H9 (cell line): ENCODE measurements at regions not wholly inside any gene's neighbourhood (a gene's known extent, or its start where the extent isn't known, plus 50 kb on each side); places are given as distances from the start of the nearest gene placed in this dataset.

Source experiments
- DNase-seq: peaks from one replicate; pipeline ENCODE4 v3.0.0-alpha.2; 2017
- H2AFZ ChIP-seq: one replicate; pipeline ENCODE4 v1.6.1; 2013; ENCODE audit warnings: mild to moderate bottlenecking, low read length, control low read depth, moderate library complexity
- H2AK5ac ChIP-seq: 2 replicates; pipeline ENCODE4 v1.6.1; 2013; ENCODE audit warnings: low read length, control low read depth, mixed read lengths; ENCODE audit not compliant: insufficient read length
- H2BK120ac ChIP-seq: one replicate; pipeline ENCODE4 v1.6.1; 2013; ENCODE audit warnings: low read depth, mild to moderate bottlenecking, low read length, control low read depth, inconsistent platforms; ENCODE audit not compliant: poor library complexity, severe bottlenecking
- H2BK12ac ChIP-seq: 2 replicates; pipeline ENCODE4 v1.6.1; 2013; ENCODE audit warnings: low read length, control low read depth, mixed read lengths, low read depth; ENCODE audit not compliant: insufficient read length
- H2BK15ac ChIP-seq: 2 replicates; pipeline ENCODE4 v1.6.1; 2013; ENCODE audit warnings: low read depth, low read length, control low read depth
- H2BK20ac ChIP-seq: one replicate; pipeline ENCODE4 v1.6.1; 2013; ENCODE audit warnings: low read depth, mild to moderate bottlenecking, low read length, control low read depth, inconsistent platforms; ENCODE audit not compliant: poor library complexity, severe bottlenecking
- H2BK5ac ChIP-seq: 2 replicates; pipeline ENCODE4 v1.6.1; 2013; ENCODE audit warnings: low read length, control low read depth, mixed read lengths; ENCODE audit not compliant: insufficient read length
- H3K14ac ChIP-seq: 2 replicates; pipeline ENCODE4 v1.6.1; 2013; ENCODE audit warnings: low read length, control low read depth; ENCODE audit not compliant: insufficient read depth
- H3K18ac ChIP-seq: 2 replicates; pipeline ENCODE4 v1.6.1; 2013; ENCODE audit warnings: low read depth, mild to moderate bottlenecking, mixed read lengths, low read length, control low read depth; ENCODE audit not compliant: insufficient read length
- H3K23ac ChIP-seq: 2 replicates; pipeline ENCODE4 v1.6.1; 2013; ENCODE audit warnings: low read length, control low read depth, mixed read lengths, low read depth; ENCODE audit not compliant: insufficient read length
- H3K23me2 ChIP-seq: 2 replicates; pipeline ENCODE4 v1.6.1; 2013; ENCODE audit warnings: low read depth, mild to moderate bottlenecking, mixed read lengths, low read length, control low read depth; ENCODE audit not compliant: insufficient read length, poor library complexity, severe bottlenecking
- H3K27ac ChIP-seq: 2 replicates; pipeline ENCODE4 v1.5.1; 2013; ENCODE audit warnings: low read length, control low read depth, mixed read lengths, low read depth; ENCODE audit not compliant: insufficient read length
- H3K27me3 ChIP-seq: 2 replicates; pipeline ENCODE4 v1.6.1; 2013; ENCODE audit warnings: low read length, control low read depth, inconsistent platforms; ENCODE audit not compliant: insufficient read depth
- H3K4ac ChIP-seq: 2 replicates; pipeline ENCODE4 v1.6.1; 2013; ENCODE audit warnings: low read depth, mild to moderate bottlenecking, control low read depth, inconsistent platforms, low read length, moderate library complexity
- H3K4me1 ChIP-seq: 2 replicates; pipeline ENCODE4 v1.6.1; 2013; ENCODE audit warnings: low read length, control low read depth, inconsistent platforms; ENCODE audit not compliant: insufficient read depth
- H3K4me2 ChIP-seq: 2 replicates; pipeline ENCODE4 v1.6.1; 2013; ENCODE audit warnings: low read length, control low read depth, mixed read lengths; ENCODE audit not compliant: insufficient read length, insufficient read depth
- H3K56ac ChIP-seq: 2 replicates; pipeline ENCODE4 v1.6.1; 2013; ENCODE audit warnings: low read depth, mild to moderate bottlenecking, mixed read lengths, low read length, control low read depth; ENCODE audit not compliant: insufficient read length
- H3K79me1 ChIP-seq: 2 replicates; pipeline ENCODE4 v1.6.1; 2013; ENCODE audit warnings: low read depth, mild to moderate bottlenecking, moderate library complexity, low read length, control low read depth, inconsistent platforms; ENCODE audit not compliant: insufficient read depth, poor library complexity, severe bottlenecking
- H3K79me2 ChIP-seq: 2 replicates; pipeline ENCODE4 v1.6.1; 2013; ENCODE audit warnings: low read length, control low read depth, inconsistent platforms; ENCODE audit not compliant: insufficient read depth
- H3K9ac ChIP-seq: 2 replicates; pipeline ENCODE4 v1.6.1; 2013; ENCODE audit warnings: low read length, control low read depth, mixed read lengths; ENCODE audit not compliant: insufficient read length; ENCODE audit errors: extremely low read depth
- H3K9me3 ChIP-seq: one replicate; pipeline ENCODE4 v1.6.1; 2013; ENCODE audit warnings: low read depth, low read length, inconsistent platforms; ENCODE audit not compliant: control insufficient read depth
- H3T11ph ChIP-seq: one replicate; pipeline ENCODE4 v1.6.1; 2013; ENCODE audit warnings: mild to moderate bottlenecking, low read length, control low read depth, inconsistent platforms
- H4K20me1 ChIP-seq: one replicate; pipeline ENCODE4 v1.6.1; 2013; ENCODE audit not compliant: control insufficient read depth, insufficient read length, insufficient read depth
- H4K5ac ChIP-seq: 2 replicates; pipeline ENCODE4 v1.6.1; 2013; ENCODE audit warnings: low read depth, mild to moderate bottlenecking, mixed read lengths, low read length, control low read depth; ENCODE audit not compliant: insufficient read length
- H4K8ac ChIP-seq: replicated peaks from 2 replicates; pipeline ENCODE4 v1.6.1; 2013; ENCODE audit warnings: low read length, control low read depth, mixed read lengths, low read depth; ENCODE audit not compliant: insufficient read length
- H4K91ac ChIP-seq: 2 replicates; pipeline ENCODE4 v1.6.1; 2013; ENCODE audit warnings: low read depth, mild to moderate bottlenecking, moderate library complexity, mixed read lengths, low read length, control low read depth; ENCODE audit not compliant: insufficient read length
- H3K27ac Mint-ChIP-seq, 3 experiments: 2 replicates in 2 of 3; 3 replicates in 1 of 3; pipeline ENCODE4 v1.8.0; 2020 to 2021; ENCODE audit warnings: mixed read lengths in 3 of 3, mild to moderate bottlenecking in 1 of 3, moderate library complexity in 1 of 3
- H3K27me3 Mint-ChIP-seq: 2 replicates; pipeline ENCODE4 v1.8.0; 2021; ENCODE audit warnings: low read depth, mild to moderate bottlenecking, moderate library complexity, mixed read lengths
- H3K36me3 Mint-ChIP-seq, 3 experiments: 2 replicates in 2 of 3; 3 replicates in 1 of 3; pipeline ENCODE4 v1.8.0; 2020 to 2021; ENCODE audit warnings: low read depth in 3 of 3, mixed read lengths in 3 of 3; ENCODE audit not compliant: insufficient read depth in 1 of 3
- H3K4me1 Mint-ChIP-seq, 2 experiments: 2 replicates each; pipeline ENCODE4 v1.8.0; 2020; ENCODE audit warnings: mixed read lengths in 2 of 2
- H3K4me3 Mint-ChIP-seq, 2 experiments: 2 replicates in 1 of 2; 3 replicates in 1 of 2; pipeline ENCODE4 v1.8.0; 2020 to 2021; ENCODE audit warnings: mild to moderate bottlenecking in 2 of 2, mixed read lengths in 2 of 2, moderate library complexity in 1 of 2
- H3K9me3 Mint-ChIP-seq, 2 experiments: 2 replicates in 1 of 2; 3 replicates in 1 of 2; pipeline ENCODE4 v1.8.0; 2020; ENCODE audit warnings: mild to moderate bottlenecking in 2 of 2, mixed read lengths in 2 of 2, moderate library complexity in 1 of 2
- CTCF ChIP-seq: fragments of 200-600 bp; sonication (generic); conservative IDR thresholded peaks from 3 replicates; pipeline ENCODE4 v1.8.0; 2021; ENCODE audit warnings: antibody characterized with exemption, mild to moderate bottlenecking
- WGBS: extraction: QIAGEN DNeasy Blood & Tissue Kit; methylation state at CpG from one replicate; pipeline ENCODE4 v1.1.7; 2013; ENCODE audit warnings: missing lambda C conversion rate, low lambda C conversion rate, mixed read lengths; ENCODE audit not compliant: insufficient read length; ENCODE audit errors: extremely low coverage; 5-methylcytosine and 5-hydroxymethylcytosine counted together

- no peaks in the 10 kb centered on the region for H4K20me1 ChIP-seq
- H3K4me3 Mint-ChIP-seq: no peak overlapping the region
- no peak overlapping the region for H2BK15ac ChIP-seq
- peaks cover 5 to 13% (median 6%) of the 10 kb centered on the region in 3 experiments; a peak in 6 of 7 replicates for H3K36me3 Mint-ChIP-seq
- peaks cover 19 to 25% of the 10 kb centered on the region in 2 experiments for H3K4me1 Mint-ChIP-seq
- H3K79me1 ChIP-seq: no peaks in the 10 kb centered on the region
- H3K27me3 ChIP-seq: no peaks in the 10 kb centered on the region
- no peak overlapping the region for H3K27ac ChIP-seq
- no peak overlapping the region for H2AFZ ChIP-seq
- no peak overlapping the region for H3K18ac ChIP-seq
- H4K91ac ChIP-seq: no peak overlapping the region
- no peaks in the 10 kb centered on the region for H3K9me3 ChIP-seq
- no peak overlapping the region for H2BK120ac ChIP-seq
- H2BK12ac ChIP-seq: no peak overlapping the region
- no peak overlapping the region for H3K56ac ChIP-seq
- H4K8ac ChIP-seq: no peak overlapping the region
- no peak overlapping the region for H4K5ac ChIP-seq
- no peak overlapping the region for H2BK5ac ChIP-seq
- H3K14ac ChIP-seq: no peak overlapping the region
- H3K4me1 ChIP-seq: no peaks in the 10 kb centered on the region; the same call in 1 of the 2 replicates
- H3K23ac ChIP-seq: no peak overlapping the region
- no peaks in the 10 kb centered on the region for H3K23me2 ChIP-seq
- H3K4me2 ChIP-seq: no peak overlapping the region
- WGBS: no CpG with 5 or more reads among the region's 1 CpG
- no peak for TF ChIP-seq CTCF
- no peak overlapping the region for H3K9ac ChIP-seq
- H3T11ph ChIP-seq: no peak overlapping the region
- H3K9me3 Mint-ChIP-seq: peaks cover 8 to 9% of the 10 kb centered on the region in 2 experiments
- H3K79me2 ChIP-seq: no peaks in the 10 kb centered on the region
- no peak overlapping the region for H3K4ac ChIP-seq
- DNase-seq: no peak
- no peaks in the 10 kb centered on the region for H3K27me3 Mint-ChIP-seq
- no peak overlapping the region for H2AK5ac ChIP-seq
- H2BK20ac ChIP-seq: no peak overlapping the region
- H3K27ac Mint-ChIP-seq: no peak overlapping the region
These were observed 712.9 kb downstream of the MECOM start for GRCh38 chr3:168950622-168951021.
